ENCODE measurements at regions not wholly inside any gene's neighbourhood (a gene's known extent, or its start where the extent isn't known, plus 50 kb on each side); places are given as distances from the start of the nearest gene placed in this dataset.
"Not testable (repeated sequence)": the region's sequence is repeated elsewhere in the genome, so short reads cannot be mapped to it uniquely, and the experiment has no call there.

DNA sequence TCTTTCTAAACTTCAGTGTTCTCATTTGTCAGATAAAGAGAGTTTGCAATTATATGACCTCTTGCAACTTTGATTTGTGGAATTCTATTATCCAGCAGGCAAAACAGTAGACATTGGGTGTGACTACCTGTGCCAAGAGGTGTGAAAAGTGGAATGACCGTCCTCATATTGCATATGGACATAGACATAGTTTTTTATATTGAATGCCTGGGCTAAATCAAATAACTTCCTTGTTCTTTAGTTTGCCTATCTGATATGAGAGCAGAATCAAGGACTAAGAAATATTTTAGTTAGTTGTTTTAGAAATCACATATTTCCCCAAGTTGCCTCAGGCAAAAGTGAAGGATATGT, 117.7 kb upstream of the KLF8 start:
- no peak for DNase-seq (ENCODE audit: low read depth, low spot score)
- CTCF ChIA-PET, result no interaction called here
- TF ChIP-seq, protein P1, sequence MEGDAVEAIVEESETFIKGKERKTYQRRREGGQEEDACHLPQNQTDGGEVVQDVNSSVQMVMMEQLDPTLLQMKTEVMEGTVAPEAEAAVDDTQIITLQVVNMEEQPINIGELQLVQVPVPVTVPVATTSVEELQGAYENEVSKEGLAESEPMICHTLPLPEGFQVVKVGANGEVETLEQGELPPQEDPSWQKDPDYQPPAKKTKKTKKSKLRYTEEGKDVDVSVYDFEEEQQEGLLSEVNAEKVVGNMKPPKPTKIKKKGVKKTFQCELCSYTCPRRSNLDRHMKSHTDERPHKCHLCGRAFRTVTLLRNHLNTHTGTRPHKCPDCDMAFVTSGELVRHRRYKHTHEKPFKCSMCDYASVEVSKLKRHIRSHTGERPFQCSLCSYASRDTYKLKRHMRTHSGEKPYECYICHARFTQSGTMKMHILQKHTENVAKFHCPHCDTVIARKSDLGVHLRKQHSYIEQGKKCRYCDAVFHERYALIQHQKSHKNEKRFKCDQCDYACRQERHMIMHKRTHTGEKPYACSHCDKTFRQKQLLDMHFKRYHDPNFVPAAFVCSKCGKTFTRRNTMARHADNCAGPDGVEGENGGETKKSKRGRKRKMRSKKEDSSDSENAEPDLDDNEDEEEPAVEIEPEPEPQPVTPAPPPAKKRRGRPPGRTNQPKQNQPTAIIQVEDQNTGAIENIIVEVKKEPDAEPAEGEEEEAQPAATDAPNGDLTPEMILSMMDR (IDR thresholded peaks at IDR 0.05; ENCODE audit: insufficient read depth, low read length, missing control alignments), result no peak
- POLR2A ChIA-PET, result no interaction called here
- H3K4me3 ChIP-seq (ENCODE audit: low read depth, low read length), result no peak overlapping the region

DNA sequence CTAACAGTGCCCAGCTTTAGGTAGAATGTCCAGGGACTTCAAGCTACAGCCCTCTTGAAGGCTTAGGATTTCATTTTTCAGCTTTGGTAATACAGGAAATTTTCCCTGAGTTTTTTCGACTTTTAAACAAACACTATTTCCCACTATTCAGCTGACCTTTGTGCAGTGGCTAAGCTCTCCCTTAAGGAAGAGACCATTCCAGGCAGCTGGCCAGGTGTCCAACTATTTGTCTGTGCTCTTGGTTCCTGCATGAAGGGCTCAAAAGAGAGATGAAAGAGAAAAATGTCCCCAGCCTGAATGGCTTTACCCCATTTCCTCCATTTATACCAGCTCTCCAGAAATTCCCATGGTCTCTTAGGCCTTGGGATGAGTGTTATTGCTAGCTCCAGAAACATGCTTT, 111.9 kb upstream of the KLF8 start:
- TF ChIP-seq, protein P1 (IDR thresholded peaks at IDR 0.05; ENCODE audit: insufficient read depth, low read length, missing control alignments), result no peak
- POLR2A ChIA-PET, result no interaction called here
- CTCF ChIA-PET, result no interaction called here
- no peak for DNase-seq (ENCODE audit: low read depth, low spot score)
- H3K4me3 ChIP-seq (ENCODE audit: low read depth, low read length), result no peak overlapping the region

DNA sequence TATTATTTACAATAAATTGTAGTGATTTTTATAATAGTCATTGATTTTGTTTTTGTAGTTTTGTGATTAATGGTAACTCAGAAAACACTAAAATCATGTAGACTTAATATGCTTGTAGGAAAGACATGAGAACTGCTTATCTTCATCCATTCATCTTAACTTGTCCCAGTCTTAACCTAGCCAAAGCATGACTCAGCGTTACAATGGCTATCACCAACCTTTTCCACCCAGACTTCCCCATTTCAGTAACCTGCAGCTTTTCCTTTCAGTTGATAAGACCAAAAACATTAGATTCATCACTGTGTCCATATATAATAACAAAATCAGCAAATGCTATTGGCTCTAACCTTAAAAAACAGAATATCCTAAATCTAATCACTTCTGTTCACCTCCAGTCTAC, 106.2 kb upstream of the KLF8 start:
- POLR2A ChIA-PET, result no interaction called here
- CTCF ChIA-PET, result no interaction called here
- TF ChIP-seq, protein P1 (IDR thresholded peaks at IDR 0.05; ENCODE audit: insufficient read depth, low read length, missing control alignments), result no peak
- H3K4me3 ChIP-seq (ENCODE audit: low read depth, low read length), result no peak overlapping the region
- DNase-seq (ENCODE audit: low read depth, low spot score), result no peak

DNA sequence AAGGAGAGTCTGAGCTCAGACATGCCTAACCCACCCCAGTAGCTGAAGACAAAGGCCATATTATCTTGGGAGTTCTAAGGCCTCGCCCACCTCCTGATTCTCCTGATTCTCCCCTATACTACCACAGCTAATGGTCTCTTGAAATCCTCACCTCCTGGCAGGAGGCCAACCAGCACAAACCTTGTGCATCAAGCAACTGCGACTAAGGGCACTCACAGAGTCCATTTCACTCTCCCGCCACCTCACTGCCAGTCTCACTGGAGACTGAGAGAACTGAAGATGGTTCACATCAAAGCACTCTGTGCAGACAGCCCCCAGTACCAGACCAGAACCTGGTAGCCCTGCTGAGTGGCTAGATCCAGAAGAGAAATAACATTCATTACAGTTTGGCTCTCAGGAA, 102.1 kb upstream of the KLF8 start:
- CTCF ChIA-PET, result no interaction called here
- no peak for DNase-seq (ENCODE audit: low read depth, low spot score)
- H3K4me3 ChIP-seq (ENCODE audit: low read depth, low read length), result no peak overlapping the region
- TF ChIP-seq, protein P1 (IDR thresholded peaks at IDR 0.05; ENCODE audit: insufficient read depth, low read length, missing control alignments), result no peak
- POLR2A ChIA-PET, result no interaction called here

DNA sequence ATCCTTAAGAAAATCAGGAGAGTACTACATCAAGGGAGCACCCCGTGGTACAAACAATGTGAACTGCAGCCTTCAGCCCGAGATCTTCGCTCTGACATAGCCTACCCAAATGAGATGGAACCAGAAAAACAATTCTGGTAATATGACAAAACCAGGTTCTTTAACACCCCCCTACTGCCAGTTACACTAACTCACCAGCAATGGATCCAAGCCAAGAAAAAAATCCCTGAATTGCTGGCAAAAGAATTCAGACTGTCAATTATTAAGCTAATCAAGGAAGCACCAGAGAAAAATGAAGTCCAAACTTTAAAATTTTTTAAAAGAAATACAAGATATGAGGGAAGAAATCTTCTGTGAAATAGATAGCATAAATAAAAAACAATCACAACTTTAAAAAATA, 101.7 kb upstream of the KLF8 start:
- ChIA-PET POLR2A (no interaction called here), CTCF (no interaction called here)
- no peak for DNase-seq (ENCODE audit: low read depth, low spot score)
- TF ChIP-seq, protein P1 (IDR thresholded peaks at IDR 0.05; ENCODE audit: insufficient read depth, low read length, missing control alignments), result no peak
- no peak overlapping the region for H3K4me3 ChIP-seq (ENCODE audit: low read depth, low read length)

DNA sequence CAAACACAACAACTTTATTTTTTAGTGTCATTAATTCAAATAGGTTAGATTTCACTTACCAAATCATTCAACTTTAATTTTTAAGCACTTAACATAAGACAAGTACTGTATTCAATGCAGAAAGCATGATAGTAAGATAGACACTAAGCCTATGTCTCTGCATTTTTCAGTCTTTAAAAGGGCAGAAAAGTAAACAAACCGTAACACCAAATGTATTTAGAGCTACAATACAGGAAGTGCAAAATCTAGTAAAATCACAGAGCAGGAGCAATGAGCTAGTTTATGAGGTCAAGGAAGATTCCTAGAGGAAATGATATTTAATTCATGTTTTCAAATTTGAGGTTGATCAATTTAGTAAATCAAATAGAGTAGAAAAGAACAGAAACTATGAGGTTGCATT, 68.0 kb upstream of the KLF8 start:
- POLR2A ChIA-PET; CTCF ChIA-PET; H3K4me3 ChIP-seq (ENCODE audit: low read depth, low read length); DNase-seq (ENCODE audit: low read depth, low spot score): not testable (repeated sequence)

Data from AG04449 (cell line).